Thoracic aorta (tissue), 2 donors: ENCODE measurements at regions not wholly inside any gene's neighbourhood (a gene's known extent, or its start where the extent isn't known, plus 50 kb on each side); places are given as distances from the start of the nearest gene placed in this dataset.
A peak's percentile ranks its signal among the peaks of the same experiment; 100 is the strongest.

Experiments
- ATAC-seq: fragments of 150-250 bp; one replicate; pipeline ENCODE4 v1.8.0; 2017; ENCODE audit warnings: low read depth; ENCODE audit not compliant: insufficient number of reproducible peaks, low FRiP score
- DNase-seq: peaks from one replicate; pipeline ENCODE4 v3.0.0-alpha.2; 2020; ENCODE audit warnings: low spot score
- H3K27ac ChIP-seq, 2 donors: fragments of 200-600 bp; sonication (generic); 1 replicate in 1 of 2; 2 replicates in 1 of 2; pipeline ENCODE4 v1.5.1; 2016; ENCODE audit warnings: mild to moderate bottlenecking in 2 of 2, moderate library complexity in 2 of 2
- H3K27me3 ChIP-seq: fragments of 200-600 bp; sonication (generic); replicated peaks from 2 replicates; pipeline ENCODE4 v1.6.0; 2016; ENCODE audit warnings: mild to moderate bottlenecking; ENCODE audit not compliant: insufficient read depth
- H3K36me3 ChIP-seq: fragments of 200-600 bp; sonication (generic); one replicate; pipeline ENCODE4 v1.5.1; 2016
- H3K4me1 ChIP-seq, 2 donors: fragments of 200-600 bp; sonication (generic); 1 replicate in 1 of 2; 2 replicates in 1 of 2; pipeline versions ENCODE4 v1.5.1 to v1.6.0; 2016; ENCODE audit warnings: low read depth in 2 of 2, mild to moderate bottlenecking in 1 of 2; ENCODE audit not compliant: control insufficient read depth in 1 of 2
- H3K4me3 ChIP-seq: fragments of 200-600 bp; sonication (generic); 2 replicates; pipeline ENCODE4 v1.5.1; 2016; ENCODE audit warnings: mild to moderate bottlenecking
- H3K9me3 ChIP-seq: fragments of 200-600 bp; sonication (generic); 2 replicates; pipeline ENCODE4 v1.5.1; 2016
- TF ChIP-seq, protein P1 (sequence below): fragments of 200-600 bp; sonication (generic); IDR thresholded peaks from one replicate; pipeline ENCODE4 v1.5.1; 2019; ENCODE audit warnings: antibody characterized with exemption

- Histone ChIP-seq H3K36me3 (no peaks in the 10 kb centered on the region), H3K9me3 (peaks cover 7% of the 10 kb centered on the region), H3K4me1 (no peaks in the 10 kb centered on the region), H3K4me3 (no peak overlapping the region), H3K27ac (no peak overlapping the region), H3K27me3 (no peaks in the 10 kb centered on the region)
- TF ChIP-seq, protein P1, sequence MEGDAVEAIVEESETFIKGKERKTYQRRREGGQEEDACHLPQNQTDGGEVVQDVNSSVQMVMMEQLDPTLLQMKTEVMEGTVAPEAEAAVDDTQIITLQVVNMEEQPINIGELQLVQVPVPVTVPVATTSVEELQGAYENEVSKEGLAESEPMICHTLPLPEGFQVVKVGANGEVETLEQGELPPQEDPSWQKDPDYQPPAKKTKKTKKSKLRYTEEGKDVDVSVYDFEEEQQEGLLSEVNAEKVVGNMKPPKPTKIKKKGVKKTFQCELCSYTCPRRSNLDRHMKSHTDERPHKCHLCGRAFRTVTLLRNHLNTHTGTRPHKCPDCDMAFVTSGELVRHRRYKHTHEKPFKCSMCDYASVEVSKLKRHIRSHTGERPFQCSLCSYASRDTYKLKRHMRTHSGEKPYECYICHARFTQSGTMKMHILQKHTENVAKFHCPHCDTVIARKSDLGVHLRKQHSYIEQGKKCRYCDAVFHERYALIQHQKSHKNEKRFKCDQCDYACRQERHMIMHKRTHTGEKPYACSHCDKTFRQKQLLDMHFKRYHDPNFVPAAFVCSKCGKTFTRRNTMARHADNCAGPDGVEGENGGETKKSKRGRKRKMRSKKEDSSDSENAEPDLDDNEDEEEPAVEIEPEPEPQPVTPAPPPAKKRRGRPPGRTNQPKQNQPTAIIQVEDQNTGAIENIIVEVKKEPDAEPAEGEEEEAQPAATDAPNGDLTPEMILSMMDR, result no peak
- DNase-seq (no peak), ATAC-seq (no peak)
Measured at GRCh38 chr10:76700241-76700640, 937.4 kb downstream of the KCNMA1 start.

GRCh38 chr10:76697923-76698322, 939.7 kb downstream of the KCNMA1 start:
- H3K27ac ChIP-seq, result no peak overlapping the region
- no peaks in the 10 kb centered on the region for H3K36me3 ChIP-seq
- peaks cover 7% of the 10 kb centered on the region for H3K9me3 ChIP-seq
- DNase-seq (no peak), ATAC-seq (no peak)
- no peaks in the 10 kb centered on the region for H3K27me3 ChIP-seq
- no peaks in the 10 kb centered on the region for H3K4me1 ChIP-seq
- H3K4me3 ChIP-seq, result no peak overlapping the region
- TF ChIP-seq, protein P1, result no peak

DNA sequence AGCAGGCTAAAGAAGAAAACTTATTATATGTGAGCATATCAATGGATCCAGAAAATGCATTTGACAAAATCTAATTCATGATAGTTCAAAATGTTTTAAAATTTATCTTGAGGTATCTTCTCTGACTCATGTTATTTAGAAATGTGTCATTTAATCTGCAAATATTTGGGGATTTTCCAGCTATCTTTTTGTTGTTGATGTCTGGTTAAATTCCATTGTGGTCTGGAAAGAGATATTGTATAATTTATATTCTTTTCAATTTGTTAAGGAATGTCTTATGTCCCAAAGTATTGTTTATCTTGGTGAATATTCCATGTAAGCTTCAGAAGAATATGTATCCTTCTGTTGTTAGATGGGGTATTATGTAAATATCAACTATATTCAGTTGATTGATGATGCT, 942.5 kb downstream of the KCNMA1 start:
- H3K27me3 ChIP-seq, result no peaks in the 10 kb centered on the region
- TF ChIP-seq, protein P1, result no peak
- H3K4me1 ChIP-seq, result no peaks in the 10 kb centered on the region
- H3K9me3 ChIP-seq, result peaks cover 10% of the 10 kb centered on the region
- H3K4me3 ChIP-seq, result no peak overlapping the region
- no peak for ATAC-seq
- H3K27ac ChIP-seq, result no peak overlapping the region
- H3K36me3 ChIP-seq, result no peaks in the 10 kb centered on the region
- no peak for DNase-seq

DNA sequence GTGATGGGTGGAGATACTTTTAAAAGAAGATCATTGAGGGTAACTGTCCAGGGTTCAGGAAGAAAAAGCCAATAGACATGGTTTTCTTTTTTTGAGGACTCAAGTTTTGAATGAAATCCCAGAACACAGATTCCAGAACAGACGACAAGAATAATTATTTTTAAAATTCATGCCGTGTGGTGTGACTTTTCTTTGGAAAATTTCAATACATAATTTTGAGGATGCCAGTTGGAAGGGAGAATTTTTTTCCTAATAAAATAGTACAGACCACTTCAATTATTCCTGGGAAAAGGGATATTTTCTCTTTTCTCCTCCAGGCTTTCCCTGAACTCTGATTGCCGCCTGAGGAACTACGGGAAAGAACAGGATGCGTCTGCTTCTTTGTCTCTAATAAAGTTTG, 951.4 kb downstream of the KCNMA1 start:
- Histone ChIP-seq H3K4me1 (peaks cover 17 to 35% of the 10 kb centered on the region in 2 donors), H3K9me3 (no peaks in the 10 kb centered on the region), H3K36me3 (no peaks in the 10 kb centered on the region), H3K4me3 (no peak overlapping the region), H3K27ac (peak overlapping the region; percentile 14 to 47), H3K27me3 (no peaks in the 10 kb centered on the region)
- TF ChIP-seq, protein P1, result no peak
- DNase-seq (no peak), ATAC-seq (no peak)

DNA sequence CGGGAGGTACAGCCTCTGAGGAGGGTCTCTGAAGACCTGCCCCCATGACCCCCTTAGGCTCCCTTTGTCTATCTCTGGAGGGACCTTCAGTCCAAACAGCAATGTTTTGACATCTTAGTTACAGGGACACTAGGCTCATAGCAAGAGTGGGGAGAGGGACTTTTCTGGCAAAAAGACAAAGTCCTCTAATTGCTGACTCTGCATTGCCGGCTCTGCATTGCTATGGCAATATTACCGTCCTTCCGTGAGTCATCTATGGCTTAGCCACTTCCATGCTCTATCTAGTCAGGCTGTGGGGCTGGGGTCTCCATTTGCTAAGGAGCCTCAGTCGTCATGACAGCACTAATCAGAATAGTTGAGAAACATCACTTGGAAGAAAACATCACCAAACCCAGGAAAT, 952.6 kb downstream of the KCNMA1 start:
- ATAC-seq, result no peak
- Histone ChIP-seq H3K36me3 (no peaks in the 10 kb centered on the region), H3K9me3 (no peaks in the 10 kb centered on the region), H3K4me1 (peaks cover 17 to 47% of the 10 kb centered on the region in 2 donors), H3K27me3 (no peaks in the 10 kb centered on the region), H3K27ac (no peak overlapping the region), H3K4me3 (no peak overlapping the region)
- DNase-seq, result no peak
- TF ChIP-seq, protein P1, result no peak
